C4-2B (cell line): ENCODE measurements at regions not wholly inside any gene's neighbourhood (a gene's known extent, or its start where the extent isn't known, plus 50 kb on each side); places are given as distances from the start of the nearest gene placed in this dataset.

Experiments used
- H3K27ac ChIP-seq: fragments of 450-650 bp; 2 replicates; pipeline ENCODE4 v1.5.1; 2017
- CTCF ChIP-seq: fragments of 450-650 bp; conservative IDR thresholded peaks from 2 replicates; pipeline ENCODE4 v1.5.1; 2017; ENCODE audit warnings: mild to moderate bottlenecking
- ZFX ChIP-seq: fragments of 450-650 bp; IDR thresholded peaks from 2 replicates; pipeline ENCODE4 v1.6.1; 2017

- TF ChIP-seq ZFX: no peak
- no peak for TF ChIP-seq CTCF
- H3K27ac ChIP-seq: no peak overlapping the region
Measured at GRCh38 chr15:39184701-39185390, 396.0 kb upstream of the THBS1 start.

DNA sequence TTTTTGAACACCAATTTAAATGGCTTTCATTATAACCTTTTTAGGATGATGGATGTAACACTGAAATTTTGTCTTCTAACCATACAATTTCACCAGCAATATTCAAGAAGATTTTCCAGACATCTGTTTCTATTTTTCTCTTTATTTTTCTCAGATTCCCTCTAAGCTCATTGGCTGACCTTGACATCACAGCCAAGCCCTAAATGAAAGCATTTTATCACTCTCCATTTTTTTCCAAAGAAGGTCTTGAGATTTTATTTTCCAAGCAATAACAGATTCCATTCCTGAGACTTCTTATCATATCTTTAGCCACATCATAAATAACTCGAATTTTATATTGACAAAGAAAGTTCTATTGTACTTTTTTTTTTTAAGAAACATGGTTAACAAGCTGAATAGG, 392.6 kb upstream of the THBS1 start:
- no peak for TF ChIP-seq ZFX
- TF ChIP-seq CTCF: no peak
- no peak overlapping the region for H3K27ac ChIP-seq

DNA sequence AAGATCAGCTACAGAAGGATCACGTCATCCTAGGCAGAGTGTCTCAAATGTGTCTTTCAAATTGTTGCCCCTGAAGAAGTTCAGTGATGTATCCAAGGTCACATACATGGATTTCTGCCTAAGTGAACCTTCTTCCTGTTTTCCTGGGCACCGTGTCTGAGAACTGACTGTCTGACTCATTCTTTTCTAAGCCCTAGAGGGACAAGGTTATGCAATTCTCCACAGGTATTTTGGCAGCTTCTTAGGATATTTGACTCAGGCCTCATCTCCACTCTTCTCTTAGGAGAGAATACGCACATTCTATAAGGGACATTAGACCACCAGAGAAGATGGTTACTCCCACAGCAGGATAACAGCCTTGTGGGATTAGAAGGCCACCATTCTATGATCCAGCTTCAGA, 391.9 kb upstream of the THBS1 start:
- TF ChIP-seq CTCF (no peak), ZFX (no peak)
- no peak overlapping the region for H3K27ac ChIP-seq

GRCh38 chr15:39191871-39192291, 389.0 kb upstream of the THBS1 start:
- H3K27ac ChIP-seq: no peak overlapping the region
- no peak for TF ChIP-seq CTCF
- TF ChIP-seq ZFX: no peak

DNA sequence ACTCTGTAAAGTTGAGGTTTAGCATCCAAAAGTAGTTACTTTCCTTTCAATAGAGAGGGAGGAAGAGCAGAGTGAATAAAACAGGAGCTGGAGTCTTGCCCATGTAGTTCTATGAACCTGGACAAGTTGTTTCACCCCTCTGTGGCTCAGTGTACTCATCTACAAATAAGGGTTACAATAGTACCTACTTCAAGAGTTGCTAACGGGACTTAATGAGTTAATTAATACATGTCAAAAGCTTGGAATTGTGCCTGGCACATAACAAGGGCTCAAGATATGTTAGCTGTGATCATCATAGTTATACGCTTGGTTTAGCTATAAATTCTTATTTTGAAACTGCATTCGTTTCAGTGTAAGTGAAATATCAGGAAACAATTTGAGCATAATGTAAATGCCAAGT, 388.5 kb upstream of the THBS1 start:
- H3K27ac ChIP-seq: no peak overlapping the region
- TF ChIP-seq CTCF (no peak), ZFX (no peak)

GRCh38 chr15:39192979-39193560, 387.8 kb upstream of the THBS1 start:
- TF ChIP-seq CTCF (no peak), ZFX (no peak)
- no peak overlapping the region for H3K27ac ChIP-seq

DNA sequence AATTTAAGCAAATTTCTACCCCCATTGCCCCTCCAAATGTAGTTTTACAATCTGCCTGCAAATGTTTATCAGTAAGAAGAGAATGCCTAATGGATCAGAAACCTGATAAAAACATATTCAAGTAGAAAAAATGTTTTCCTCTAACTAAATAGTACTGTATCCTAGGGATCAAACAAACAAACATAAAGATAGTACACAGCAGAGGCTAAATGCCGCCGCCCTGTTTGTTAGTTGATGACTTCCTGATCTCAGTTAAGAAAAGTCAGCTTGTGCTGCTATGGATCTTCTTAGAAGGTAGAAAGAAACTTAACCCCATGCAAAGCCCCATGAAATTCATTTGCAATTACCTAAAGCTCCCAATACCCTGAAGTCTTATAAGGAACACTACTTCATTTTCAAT, 387.3 kb upstream of the THBS1 start:
- no peak overlapping the region for H3K27ac ChIP-seq
- TF ChIP-seq CTCF (no peak), ZFX (no peak)
